HCT116 (cell line): ENCODE measurements at regions not wholly inside any gene's neighbourhood (a gene's known extent, or its start where the extent isn't known, plus 50 kb on each side); places are given as distances from the start of the nearest gene placed in this dataset.
A peak's percentile ranks its signal among the peaks of the same experiment; 100 is the strongest.

Experiments
- ATAC-seq: fragments of 200-7000 bp; cut with Tn5 transposase; 2 replicates; pipeline ENCODE4 v1.9.1; 2020; ENCODE audit warnings: mild to moderate bottlenecking, moderate library complexity
- BruUV-seq: library from RNA; stranded (reverse); fragments of 400-500 nt; replicated peaks from 2 replicates; lab custom pipeline; 2021; lab: Mats Ljungman, UMichigan
- CTCF ChIA-PET: fragments of 300-600 bp; sonication (Branson Sonifier 250); formaldehyde crosslinking; loops from one replicate; lab custom pipeline; 2021; ENCODE audit warnings: antibody characterized with exemption; lab: Charles Lee
- POLR2A ChIA-PET: fragments of 300-600, 350-600 bp; sonication (Branson Sonifier 250); formaldehyde crosslinking; loops from one replicate; lab custom pipeline; 2021; ENCODE audit warnings: antibody characterized with exemption; lab: Charles Lee
- RAD21 ChIA-PET, 2 experiments: fragments of 300-600 bp; sonication (Branson Sonifier 250); formaldehyde crosslinking; loops; one replicate each; lab custom pipeline; 2023; ENCODE audit warnings: low total read pairs in 2 of 2; ENCODE audit not compliant: uncharacterized antibody in 2 of 2, unreplicated experiment in 2 of 2, low non-redundant PET in 1 of 2; lab: Charles Lee
- DNase-seq: peaks from one replicate; pipeline ENCODE4 v3.0.0-alpha.2; 2010; ENCODE audit warnings: low read depth, low spot score
- H2AFZ ChIP-seq: fragments of 200-600 bp; shearing (Covaris generic), sonication (generic); 2 replicates; pipeline ENCODE4 v1.6.1; 2017; ENCODE audit warnings: low read depth, mixed run types, mixed read lengths, antibody characterized with exemption, low read length; ENCODE audit not compliant: poor library complexity, severe bottlenecking
- H3K27ac ChIP-seq: 2 replicates; pipeline ENCODE4 v1.5.1; 2012; ENCODE audit warnings: low read depth, low read length
- H3K27me3 ChIP-seq: fragments of 200-600 bp; sonication (generic); 2 replicates; pipeline ENCODE4 v1.6.1; 2016; ENCODE audit warnings: mixed run types, low read length, mixed read lengths; ENCODE audit not compliant: insufficient read depth
- H3K36me3 ChIP-seq, 2 experiments: fragments of 200-500 bp in 1 of 2; fragments of 200-600 bp in 1 of 2; sonication (Bioruptor generic) in 1 of 2; sonication (generic) in 1 of 2; 2 replicates each; pipeline versions ENCODE4 v1.5.1 to v1.6.1; 2014 to 2016; ENCODE audit warnings: low read length in 2 of 2, inconsistent platforms in 1 of 2, mixed read lengths in 1 of 2, mixed run types in 1 of 2; ENCODE audit not compliant: insufficient read depth in 2 of 2, control insufficient read depth in 1 of 2
- H3K4me1 ChIP-seq, 2 experiments: fragments of 200-600 bp in 1 of 2; sonication (generic) in 1 of 2; 2 replicates each; pipeline versions ENCODE4 v1.5.1 to v1.6.1; 2012 to 2017; ENCODE audit warnings: low read length in 2 of 2, inconsistent platforms in 1 of 2, mild to moderate bottlenecking in 1 of 2, mixed read lengths in 1 of 2, mixed run types in 1 of 2, moderate library complexity in 1 of 2; ENCODE audit not compliant: insufficient read depth in 2 of 2, control insufficient read depth in 1 of 2
- H3K4me2 ChIP-seq: fragments of 200-600 bp; sonication (generic); 2 replicates; pipeline ENCODE4 v1.6.1; 2017; ENCODE audit warnings: mixed run types, low read length, mixed read lengths
- H3K4me3 ChIP-seq, 2 experiments: fragments of 200-600 bp in 1 of 2; sonication (generic) in 1 of 2; replicated peaks in 1 of 2; 2 replicates each; pipeline ENCODE4 v1.5.1; 2011 to 2016; ENCODE audit warnings: low read length in 2 of 2, control low read depth in 1 of 2, low read depth in 1 of 2, mild to moderate bottlenecking in 1 of 2, mixed read lengths in 1 of 2, mixed run types in 1 of 2
- H3K79me2 ChIP-seq: fragments of 200-600 bp; sonication (generic); 2 replicates; pipeline ENCODE4 v1.6.1; 2017; ENCODE audit warnings: mild to moderate bottlenecking, mixed run types, low read length, moderate library complexity, mixed read lengths; ENCODE audit not compliant: insufficient read depth
- H3K9ac ChIP-seq: fragments of 200-600 bp; sonication (generic); 2 replicates; pipeline ENCODE4 v1.6.1; 2016; ENCODE audit warnings: low read length, mixed read lengths
- H3K9me2 ChIP-seq: fragments of 200-600 bp; sonication (generic), shearing (Covaris generic); 2 replicates; pipeline ENCODE4 v1.6.1; 2017; ENCODE audit warnings: mixed run types, mild to moderate bottlenecking, moderate library complexity; ENCODE audit not compliant: insufficient read depth
- H3K9me3 ChIP-seq, 2 experiments: fragments of 200-500 bp in 1 of 2; fragments of 200-600 bp in 1 of 2; sonication (Bioruptor generic) in 1 of 2; sonication (generic) in 1 of 2; 2 replicates each; pipeline ENCODE4 v1.6.1; 2014 to 2017; ENCODE audit warnings: low read length in 2 of 2, mixed read lengths in 2 of 2, inconsistent platforms in 1 of 2, low read depth in 1 of 2, mild to moderate bottlenecking in 1 of 2, mixed run types in 1 of 2, moderate library complexity in 1 of 2; ENCODE audit not compliant: control insufficient read depth in 1 of 2, insufficient read depth in 1 of 2
- H4K20me1 ChIP-seq: fragments of 200-600 bp; sonication (generic), shearing (Covaris generic); 2 replicates; pipeline ENCODE4 v1.6.1; 2017; ENCODE audit warnings: mixed run types, mild to moderate bottlenecking, moderate library complexity; ENCODE audit not compliant: insufficient read depth
- CBX3 ChIP-seq: IDR thresholded peaks from 2 replicates; pipeline ENCODE4 v1.6.1; 2012; ENCODE audit warnings: low read depth
- CEBPB ChIP-seq: IDR thresholded peaks from 2 replicates; pipeline ENCODE4 v1.6.1; 2012; ENCODE audit warnings: low read depth
- EGR1 ChIP-seq: IDR thresholded peaks from 2 replicates; pipeline ENCODE4 v1.6.1; 2012; ENCODE audit warnings: low read depth
- ELF1 ChIP-seq: IDR thresholded peaks from 2 replicates; pipeline ENCODE4 v1.6.1; 2012; ENCODE audit warnings: low read depth, borderline replicate concordance
- MAX ChIP-seq: IDR thresholded peaks from 2 replicates; pipeline ENCODE4 v1.6.1; 2012
- intact Hi-C: fragments of 100-400 bp; cut with micrococcal nuclease; formaldehyde crosslinking; loops from 2 replicates; pipeline ENCODE4 v1.10.0; 2022
- TF ChIP-seq, protein P1 (sequence below): IDR thresholded peaks from 2 replicates; pipeline ENCODE4 v1.6.1; 2012; ENCODE audit warnings: low read depth

DNA sequence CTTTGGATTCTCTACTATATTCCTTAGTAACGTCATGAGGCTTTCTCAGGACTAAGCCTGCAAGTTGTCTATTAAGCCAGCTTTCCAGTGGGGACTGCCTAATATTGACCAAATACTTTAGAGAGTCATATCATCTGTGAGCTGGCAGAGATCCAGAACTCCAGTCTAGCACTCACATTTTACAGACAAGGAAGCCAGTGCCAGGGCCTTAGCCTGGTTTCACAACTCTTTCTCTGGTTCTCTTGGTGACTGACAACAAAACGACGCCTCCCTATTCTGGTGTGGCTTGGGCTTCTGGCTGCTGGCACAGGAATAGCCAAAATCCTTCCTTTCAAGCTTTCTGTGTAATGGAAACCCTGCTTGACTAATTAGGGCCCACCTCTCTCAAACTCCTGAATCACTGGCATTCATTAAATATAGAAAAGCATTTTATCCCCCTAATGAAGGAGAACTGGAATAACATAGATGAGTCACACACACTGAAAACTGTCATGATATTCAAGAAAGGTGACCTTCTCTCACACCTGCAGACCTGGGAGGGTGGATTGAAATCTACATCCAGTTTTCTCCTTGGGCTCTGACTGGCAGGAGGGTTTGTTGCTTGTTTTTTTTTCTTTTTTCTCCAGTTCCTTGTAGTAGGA lies 75.2 kb upstream of the UBL3 start:
- ChIA-PET CTCF (interaction anchor here (2.8 kb wide), 1 partner anchor 10 kb away, joined by 15 read pairs; no protein-coding TSS in a partner anchor), POLR2A (no interaction called here), RAD21 (interaction anchor here in 1 of 2 experiments (1.2 kb wide), 1 partner anchor 154 kb away, joined by 3 read pairs; no protein-coding TSS in a partner anchor)
- BruUV-seq, result no TSS peak
- Histone ChIP-seq H3K79me2 (no peaks in the 10 kb centered on the region), H3K4me1 (peaks cover 41 to 54% of the 10 kb centered on the region in 2 experiments), H3K9ac (no peak overlapping the region), H4K20me1 (no peaks in the 10 kb centered on the region), H2AFZ (peak overlapping the region; percentile 8), H3K27me3 (no peaks in the 10 kb centered on the region), H3K27ac (peak overlapping the region; percentile 21; the same call in 1 of the 2 replicates), H3K36me3 (no peaks in the 10 kb centered on the region), H3K4me2 (peak overlapping the region; percentile 11; the same call in 1 of the 2 replicates), H3K9me2 (no peaks in the 10 kb centered on the region), H3K4me3 (no peak overlapping the region), H3K9me3 (no peaks in the 10 kb centered on the region)
- TF ChIP-seq CBX3 (no peak), EGR1 (no peak), ELF1 (no peak), CEBPB (0 out of 2 replicates have a peak, but pooled peaks have one; percentile 24), MAX (0 out of 2 replicates have a peak, but pooled peaks have one; percentile 11)
- TF ChIP-seq, protein P1, sequence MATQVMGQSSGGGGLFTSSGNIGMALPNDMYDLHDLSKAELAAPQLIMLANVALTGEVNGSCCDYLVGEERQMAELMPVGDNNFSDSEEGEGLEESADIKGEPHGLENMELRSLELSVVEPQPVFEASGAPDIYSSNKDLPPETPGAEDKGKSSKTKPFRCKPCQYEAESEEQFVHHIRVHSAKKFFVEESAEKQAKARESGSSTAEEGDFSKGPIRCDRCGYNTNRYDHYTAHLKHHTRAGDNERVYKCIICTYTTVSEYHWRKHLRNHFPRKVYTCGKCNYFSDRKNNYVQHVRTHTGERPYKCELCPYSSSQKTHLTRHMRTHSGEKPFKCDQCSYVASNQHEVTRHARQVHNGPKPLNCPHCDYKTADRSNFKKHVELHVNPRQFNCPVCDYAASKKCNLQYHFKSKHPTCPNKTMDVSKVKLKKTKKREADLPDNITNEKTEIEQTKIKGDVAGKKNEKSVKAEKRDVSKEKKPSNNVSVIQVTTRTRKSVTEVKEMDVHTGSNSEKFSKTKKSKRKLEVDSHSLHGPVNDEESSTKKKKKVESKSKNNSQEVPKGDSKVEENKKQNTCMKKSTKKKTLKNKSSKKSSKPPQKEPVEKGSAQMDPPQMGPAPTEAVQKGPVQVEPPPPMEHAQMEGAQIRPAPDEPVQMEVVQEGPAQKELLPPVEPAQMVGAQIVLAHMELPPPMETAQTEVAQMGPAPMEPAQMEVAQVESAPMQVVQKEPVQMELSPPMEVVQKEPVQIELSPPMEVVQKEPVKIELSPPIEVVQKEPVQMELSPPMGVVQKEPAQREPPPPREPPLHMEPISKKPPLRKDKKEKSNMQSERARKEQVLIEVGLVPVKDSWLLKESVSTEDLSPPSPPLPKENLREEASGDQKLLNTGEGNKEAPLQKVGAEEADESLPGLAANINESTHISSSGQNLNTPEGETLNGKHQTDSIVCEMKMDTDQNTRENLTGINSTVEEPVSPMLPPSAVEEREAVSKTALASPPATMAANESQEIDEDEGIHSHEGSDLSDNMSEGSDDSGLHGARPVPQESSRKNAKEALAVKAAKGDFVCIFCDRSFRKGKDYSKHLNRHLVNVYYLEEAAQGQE, result no peak
- DNase-seq, result no peak
- intact Hi-C loops, result loop anchor here (5.0 to 10.0 kb wide), 2 partner anchors 153 to 189 kb away; no protein-coding TSS in a partner anchor
- ATAC-seq, result no peak
